A673 (cell line): ENCODE measurements at regions not wholly inside any gene's neighbourhood (a gene's known extent, or its start where the extent isn't known, plus 50 kb on each side); places are given as distances from the start of the nearest gene placed in this dataset.

ENCODE experiments used
- BruUV-seq: library from RNA; stranded (reverse); fragments of 400-500 nt; replicated peaks from 2 replicates; lab custom pipeline; 2021; lab: Mats Ljungman, UMichigan
- CTCF ChIA-PET: fragments of 300-600 bp; sonication (Branson Sonifier 250); formaldehyde crosslinking; loops from one replicate; lab custom pipeline; 2022; ENCODE audit warnings: antibody characterized with exemption; lab: Charles Lee
- POLR2A ChIA-PET: fragments of 300-600 bp; sonication (Branson Sonifier 250); formaldehyde crosslinking; loops from one replicate; lab custom pipeline; 2022; ENCODE audit warnings: antibody characterized with exemption; ENCODE audit not compliant: low non-redundant PET; lab: Charles Lee
- DNase-seq: peaks from one replicate; pipeline ENCODE4 v3.0.0-alpha.2; 2015; ENCODE audit warnings: low spot score
- H3K27ac ChIP-seq: fragments of 200-600 bp; sonication (generic); 2 replicates; pipeline ENCODE4 v1.5.1; 2016; ENCODE audit warnings: mixed run types, low read depth, mild to moderate bottlenecking, mixed read lengths, antibody characterized with exemption, low read length; ENCODE audit not compliant: poor library complexity, severe bottlenecking
- H3K27me3 ChIP-seq: fragments of 200-600 bp; sonication (generic); replicated peaks from 2 replicates; pipeline ENCODE4 v1.6.1; 2017; ENCODE audit warnings: mixed run types, low read depth, mild to moderate bottlenecking, mixed read lengths, antibody characterized with exemption, low read length; ENCODE audit not compliant: insufficient read depth, poor library complexity
- H3K36me3 ChIP-seq: fragments of 200-600 bp; sonication (generic); 2 replicates; pipeline ENCODE4 v1.6.1; 2016; ENCODE audit warnings: mixed run types, mild to moderate bottlenecking, mixed read lengths, antibody characterized with exemption, low read length; ENCODE audit not compliant: insufficient read depth, poor library complexity, severe bottlenecking
- H3K4me1 ChIP-seq: fragments of 200-600 bp; sonication (generic); 2 replicates; pipeline ENCODE4 v1.6.1; 2017; ENCODE audit warnings: mixed run types, mild to moderate bottlenecking, mixed read lengths, antibody characterized with exemption, low read length; ENCODE audit not compliant: insufficient read depth, poor library complexity, severe bottlenecking
- H3K4me3 ChIP-seq: fragments of 200-600 bp; sonication (generic); 2 replicates; pipeline ENCODE4 v1.5.1; 2016; ENCODE audit warnings: low read depth, mixed run types, mild to moderate bottlenecking, mixed read lengths, low read length; ENCODE audit not compliant: poor library complexity, severe bottlenecking
- H3K9me3 ChIP-seq: fragments of 200-600 bp; sonication (generic); 2 replicates; pipeline ENCODE4 v1.6.1; 2016; ENCODE audit warnings: mixed run types, low read depth, mild to moderate bottlenecking, mixed read lengths, antibody characterized with exemption, low read length; ENCODE audit not compliant: poor library complexity, severe bottlenecking
- EZH2 ChIP-seq: fragments of 200-600 bp; sonication (generic); IDR thresholded peaks from 2 replicates; pipeline ENCODE4 v1.6.1; 2017; ENCODE audit warnings: borderline replicate concordance, low read depth, mild to moderate bottlenecking, mixed read lengths, antibody characterized with exemption, low read length; ENCODE audit not compliant: poor library complexity, severe bottlenecking
- intact Hi-C: fragments of 100-400 bp; cut with micrococcal nuclease; formaldehyde crosslinking; loops from one replicate; pipeline ENCODE4 v1.10.0; 2022; ENCODE audit not compliant: unreplicated experiment
- TF ChIP-seq, protein P1 (sequence below): fragments of 300-800, 200-600 bp; sonication (generic); conservative IDR thresholded peaks from 2 replicates; pipeline ENCODE4 v1.5.1; 2017; ENCODE audit warnings: low read depth, mild to moderate bottlenecking, antibody characterized with exemption, low read length, moderate library complexity, mixed read lengths

DNA sequence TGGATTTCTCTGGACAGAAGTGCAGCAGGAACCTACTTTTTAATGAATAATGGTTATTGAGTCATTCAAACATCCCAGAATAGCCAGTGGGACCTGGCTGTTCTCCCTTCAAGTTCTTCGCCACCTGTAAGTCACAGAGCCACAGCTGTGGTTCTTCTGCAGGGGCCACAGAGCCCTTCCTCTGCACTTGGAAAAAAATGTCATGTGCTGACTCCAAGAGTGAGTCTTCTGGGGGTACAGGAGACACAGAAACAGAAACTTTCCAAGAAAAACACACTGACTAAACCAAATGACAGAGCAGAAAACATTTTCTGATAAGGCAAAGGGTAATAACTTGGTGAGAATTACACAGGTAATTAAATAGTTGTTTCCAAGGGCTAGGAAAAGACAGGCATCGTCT lies 68.7 kb upstream of the FN1 start:
- intact Hi-C loops, result no loop called here
- DNase-seq, result no peak
- Histone ChIP-seq H3K27me3 (no peaks in the 10 kb centered on the region), H3K4me3 (no peak overlapping the region), H3K4me1 (no peaks in the 10 kb centered on the region), H3K36me3 (no peaks in the 10 kb centered on the region), H3K27ac (no peak overlapping the region), H3K9me3 (no peaks in the 10 kb centered on the region)
- POLR2A ChIA-PET, result no interaction called here
- TF ChIP-seq EZH2, result no peak
- no TSS peak for BruUV-seq
- CTCF ChIA-PET, result no interaction called here

DNA sequence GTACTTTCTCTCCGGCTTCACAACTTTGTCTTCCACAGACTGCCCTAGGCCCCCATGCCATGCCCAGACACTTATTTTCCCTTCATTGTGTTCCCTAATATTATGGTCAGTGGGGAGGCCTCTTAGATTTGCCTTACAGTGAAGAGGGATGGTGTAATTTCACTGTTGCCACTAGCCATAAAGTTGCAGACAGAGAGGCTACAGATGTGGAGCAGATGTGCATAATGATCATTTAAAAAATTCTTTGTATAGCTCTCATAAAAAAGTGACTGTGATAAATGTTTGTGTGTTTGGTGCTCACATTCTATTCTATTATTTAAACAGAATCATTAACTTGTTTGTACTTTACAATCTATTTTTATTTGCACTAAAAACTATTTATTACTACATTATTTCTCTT lies 67.5 kb upstream of the FN1 start:
- TF ChIP-seq, protein P1, sequence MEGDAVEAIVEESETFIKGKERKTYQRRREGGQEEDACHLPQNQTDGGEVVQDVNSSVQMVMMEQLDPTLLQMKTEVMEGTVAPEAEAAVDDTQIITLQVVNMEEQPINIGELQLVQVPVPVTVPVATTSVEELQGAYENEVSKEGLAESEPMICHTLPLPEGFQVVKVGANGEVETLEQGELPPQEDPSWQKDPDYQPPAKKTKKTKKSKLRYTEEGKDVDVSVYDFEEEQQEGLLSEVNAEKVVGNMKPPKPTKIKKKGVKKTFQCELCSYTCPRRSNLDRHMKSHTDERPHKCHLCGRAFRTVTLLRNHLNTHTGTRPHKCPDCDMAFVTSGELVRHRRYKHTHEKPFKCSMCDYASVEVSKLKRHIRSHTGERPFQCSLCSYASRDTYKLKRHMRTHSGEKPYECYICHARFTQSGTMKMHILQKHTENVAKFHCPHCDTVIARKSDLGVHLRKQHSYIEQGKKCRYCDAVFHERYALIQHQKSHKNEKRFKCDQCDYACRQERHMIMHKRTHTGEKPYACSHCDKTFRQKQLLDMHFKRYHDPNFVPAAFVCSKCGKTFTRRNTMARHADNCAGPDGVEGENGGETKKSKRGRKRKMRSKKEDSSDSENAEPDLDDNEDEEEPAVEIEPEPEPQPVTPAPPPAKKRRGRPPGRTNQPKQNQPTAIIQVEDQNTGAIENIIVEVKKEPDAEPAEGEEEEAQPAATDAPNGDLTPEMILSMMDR, result no peak
- TF ChIP-seq EZH2, result no peak
- ChIA-PET CTCF (no interaction called here), POLR2A (no interaction called here)
- Histone ChIP-seq H3K36me3 (no peaks in the 10 kb centered on the region), H3K4me1 (no peaks in the 10 kb centered on the region), H3K27ac (no peak overlapping the region), H3K9me3 (no peaks in the 10 kb centered on the region), H3K27me3 (no peaks in the 10 kb centered on the region), H3K4me3 (no peak overlapping the region)
- no TSS peak for BruUV-seq
- no peak for DNase-seq
- intact Hi-C loops, result no loop called here

DNA sequence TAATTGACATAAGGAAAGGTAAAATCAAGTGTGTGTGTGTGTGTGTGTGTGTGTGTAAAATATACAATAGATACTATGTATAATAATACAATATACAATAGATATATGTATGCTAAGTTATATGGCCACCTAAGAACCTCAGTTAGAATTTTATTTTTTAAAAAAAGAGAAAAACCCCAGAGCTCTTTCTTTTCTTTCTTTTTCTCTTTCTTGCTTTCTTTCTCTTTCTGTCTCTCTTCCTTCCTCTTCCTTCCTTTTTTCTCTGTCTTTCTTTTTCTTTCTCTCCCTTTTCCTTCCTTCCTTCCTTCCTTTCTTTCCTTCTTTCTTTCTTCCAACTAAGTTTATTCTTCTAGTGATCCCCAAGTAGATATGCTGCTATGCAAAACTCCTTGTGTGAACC lies 64.6 kb upstream of the FN1 start:
- no peaks in the 10 kb centered on the region for H3K4me1 ChIP-seq
- CTCF ChIA-PET, result no interaction called here
- H3K4me3 ChIP-seq, result no peak overlapping the region
- TF ChIP-seq EZH2, result no peak
- TF ChIP-seq, protein P1, result no peak
- DNase-seq, result no peak
- H3K27me3 ChIP-seq, result no peaks in the 10 kb centered on the region
- H3K9me3 ChIP-seq, result no peaks in the 10 kb centered on the region
- H3K36me3 ChIP-seq, result no peaks in the 10 kb centered on the region
- H3K27ac ChIP-seq, result no peak overlapping the region
- intact Hi-C loops, result no loop called here
- POLR2A ChIA-PET, result no interaction called here
- no TSS peak for BruUV-seq

DNA sequence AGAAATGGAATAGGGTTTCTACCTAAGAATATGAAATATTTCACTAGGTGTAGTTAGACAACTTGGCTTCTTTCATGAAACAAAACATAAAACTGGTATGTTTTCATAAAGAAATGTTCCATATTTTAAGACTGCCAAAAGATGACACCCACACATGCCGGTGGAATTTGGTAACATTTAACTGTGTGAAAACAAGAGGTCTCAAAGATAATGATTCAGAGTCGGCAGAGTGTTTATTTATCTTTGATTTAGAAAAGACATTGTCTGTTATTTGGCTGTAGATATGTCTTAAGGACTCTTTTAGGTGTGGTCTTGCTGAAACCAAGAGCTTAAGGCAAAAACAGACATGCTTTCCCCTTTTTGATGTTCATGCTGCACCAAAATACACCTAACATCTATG lies 63.5 kb upstream of the FN1 start:
- H3K27ac ChIP-seq, result no peak overlapping the region
- H3K9me3 ChIP-seq, result no peaks in the 10 kb centered on the region
- H3K27me3 ChIP-seq, result no peaks in the 10 kb centered on the region
- H3K4me1 ChIP-seq, result no peaks in the 10 kb centered on the region
- BruUV-seq, result no TSS peak
- ChIA-PET POLR2A (no interaction called here), CTCF (no interaction called here)
- DNase-seq, result no peak
- intact Hi-C loops, result no loop called here
- H3K4me3 ChIP-seq, result no peak overlapping the region
- no peaks in the 10 kb centered on the region for H3K36me3 ChIP-seq
- TF ChIP-seq, protein P1, result no peak
- no peak for TF ChIP-seq EZH2
